Loucy (cell line): ENCODE measurements at regions not wholly inside any gene's neighbourhood (a gene's known extent, or its start where the extent isn't known, plus 50 kb on each side); places are given as distances from the start of the nearest gene placed in this dataset.

ENCODE experiments used
- CTCF ChIP-seq: fragments of 200-600 bp; sonication (generic); conservative IDR thresholded peaks from 2 replicates; pipeline ENCODE4 v1.5.1; 2014; ENCODE audit warnings: mild to moderate bottlenecking, antibody characterized with exemption, low read length
- EZH2phosphoT487 ChIP-seq: fragments of 200-600 bp; IDR thresholded peaks from 2 replicates; pipeline ENCODE4 v1.6.1; 2018; ENCODE audit warnings: antibody characterized with exemption, mild to moderate bottlenecking, moderate library complexity, borderline replicate concordance

GRCh38 chr3:16122661-16123060 lies 51.8 kb upstream of the GALNT15 start:
- TF ChIP-seq CTCF (no peak), EZH2phosphoT487 (no peak)
